GM18519 (cell line): ENCODE measurements at regions not wholly inside any gene's neighbourhood (a gene's known extent, or its start where the extent isn't known, plus 50 kb on each side); places are given as distances from the start of the nearest gene placed in this dataset.
"Not testable (repeated sequence)": the region's sequence is repeated elsewhere in the genome, so short reads cannot be mapped to it uniquely, and the experiment has no call there.

Experiments used
- ATAC-seq: cut with Tn5 transposase; IDR thresholded peaks from one replicate; pipeline ENCODE4 v1.9.1; 2021; ENCODE audit warnings: mild to moderate bottlenecking, moderate library complexity; ENCODE audit not compliant: unreplicated experiment, low FRiP score

- ATAC-seq: no peak
Measured at GRCh38 chr11:37505406-37505805, 907.4 kb upstream of the RAG2 start.

- no peak for ATAC-seq
Measured at GRCh38 chr11:37504921-37505320, 906.9 kb upstream of the RAG2 start.

- peak; percentile 90 for ATAC-seq
Measured at GRCh38 chr11:37504060-37504611, 906.1 kb upstream of the RAG2 start.

- peak; percentile 39 for ATAC-seq
Measured at GRCh38 chr11:37503411-37504059, 905.5 kb upstream of the RAG2 start.

- ATAC-seq: no peak
Measured at GRCh38 chr11:37502202-37502601, 904.2 kb upstream of the RAG2 start.

DNA sequence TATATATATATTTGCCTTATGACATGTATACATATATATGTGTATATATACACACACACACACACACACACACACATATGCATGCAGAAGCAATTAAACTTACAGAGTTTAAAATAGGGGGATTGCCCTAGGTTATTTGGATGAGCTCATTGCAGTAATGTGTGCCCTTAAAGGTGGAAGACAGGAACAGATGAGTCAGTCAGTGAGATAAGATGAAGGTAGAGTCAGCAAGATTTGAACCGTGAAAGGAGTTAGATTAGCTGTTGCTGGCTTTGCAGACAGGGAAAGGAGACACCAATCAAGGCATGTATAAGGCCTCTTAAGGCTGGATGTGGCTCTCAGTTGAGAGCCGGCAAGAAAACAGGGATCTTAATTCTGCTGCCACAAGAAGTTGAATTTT lies 902.4 kb upstream of the RAG2 start:
- ATAC-seq: no peak

DNA sequence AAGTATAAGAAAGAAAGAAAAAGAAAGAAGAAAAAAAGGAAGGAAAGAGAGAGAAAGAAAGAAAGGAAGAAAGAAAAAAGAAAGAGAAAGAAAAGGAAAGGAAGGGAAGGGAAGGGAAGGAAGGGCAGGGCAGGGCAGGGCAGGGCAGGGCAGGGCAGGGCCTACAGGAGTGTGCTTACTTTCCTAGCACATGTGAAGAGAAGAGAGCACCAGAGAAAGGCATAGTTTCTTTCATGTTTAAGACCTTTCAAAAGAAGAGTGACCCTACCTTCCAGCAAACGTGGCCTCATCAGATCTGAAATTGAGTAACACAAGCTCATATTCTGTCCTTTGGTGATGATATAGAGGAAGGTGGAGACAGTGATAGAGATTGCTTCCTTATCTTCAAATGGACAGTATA lies 899.3 kb upstream of the RAG2 start:
- no peak for ATAC-seq

DNA sequence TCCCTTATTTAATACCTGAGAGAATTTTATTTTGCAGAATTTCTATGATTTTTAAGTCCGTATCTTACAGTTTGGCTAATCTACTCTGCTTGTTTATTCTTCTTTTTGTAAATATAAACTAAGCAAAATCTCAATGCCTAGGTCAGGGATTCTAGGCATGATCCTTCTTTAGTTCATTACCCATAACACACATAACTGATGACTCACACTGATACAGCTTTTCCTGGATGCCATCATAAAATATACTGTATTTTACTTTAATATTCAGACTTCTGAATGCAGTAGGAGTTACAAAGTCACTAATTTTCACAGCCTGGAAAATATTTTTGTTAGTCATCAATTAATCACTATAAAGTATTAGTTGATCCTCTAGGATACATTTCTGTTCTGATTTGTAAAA lies 898.2 kb upstream of the RAG2 start:
- no peak for ATAC-seq

DNA sequence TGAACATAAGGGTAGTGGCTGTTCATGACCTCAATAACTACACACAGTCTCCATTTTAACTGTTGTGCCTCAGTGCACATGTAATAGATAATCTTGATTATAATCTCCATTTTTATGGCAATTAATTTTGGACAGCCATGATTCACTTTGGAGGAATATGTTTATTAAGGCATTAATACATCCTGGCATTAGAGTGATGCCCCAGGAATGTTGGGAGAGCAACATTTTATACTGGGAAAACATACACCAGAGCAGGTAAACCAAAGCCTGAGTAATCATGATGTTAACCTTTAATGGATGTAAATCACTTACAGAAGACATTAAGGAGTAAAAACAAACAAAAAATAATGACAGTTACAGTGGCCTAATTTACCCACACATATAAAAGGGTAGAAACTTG lies 886.3 kb upstream of the RAG2 start:
- no peak for ATAC-seq

- no peak for ATAC-seq
Measured at GRCh38 chr11:37483761-37484160, 885.7 kb upstream of the RAG2 start.

GRCh38 chr11:37474889-37475288 lies 876.9 kb upstream of the RAG2 start:
- no peak for ATAC-seq

DNA sequence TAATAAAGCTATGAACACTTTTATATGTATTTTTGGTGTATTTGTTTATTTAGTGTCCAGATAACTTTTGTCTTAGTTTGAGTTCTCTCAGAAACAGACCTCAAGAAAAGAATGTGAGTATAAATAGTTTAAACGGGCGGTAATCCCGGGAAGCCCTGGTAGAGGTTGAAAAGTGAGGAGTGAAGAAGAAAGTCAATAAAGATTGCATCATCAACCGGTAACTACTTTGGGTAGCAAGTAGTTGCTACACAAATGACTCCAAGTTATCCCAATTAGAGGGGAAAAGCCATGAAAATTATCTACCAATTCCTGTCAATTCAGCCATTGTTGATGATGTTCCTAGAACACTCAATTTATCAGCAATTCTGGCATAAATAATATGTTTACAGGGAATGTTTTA lies 870.3 kb upstream of the RAG2 start:
- ATAC-seq: no peak

DNA sequence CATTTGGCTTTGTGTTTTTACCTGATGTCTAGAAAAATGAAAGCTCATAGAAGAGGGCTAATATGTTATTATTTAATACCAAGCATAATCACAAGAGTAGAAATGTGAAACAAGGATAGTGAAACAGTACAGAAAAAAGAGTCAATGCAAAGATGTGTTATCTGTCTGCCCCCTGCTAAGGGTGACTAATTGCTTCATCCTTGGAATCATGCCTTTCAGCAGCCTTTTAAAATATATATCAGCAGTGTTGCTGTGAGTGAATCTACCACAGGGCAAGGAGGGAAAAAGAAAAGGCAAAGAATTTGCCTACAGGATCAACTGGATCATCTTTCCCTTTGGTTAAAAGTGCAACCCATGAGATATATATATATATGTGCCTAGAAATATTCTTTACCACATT lies 867.2 kb upstream of the RAG2 start:
- ATAC-seq: no peak

DNA sequence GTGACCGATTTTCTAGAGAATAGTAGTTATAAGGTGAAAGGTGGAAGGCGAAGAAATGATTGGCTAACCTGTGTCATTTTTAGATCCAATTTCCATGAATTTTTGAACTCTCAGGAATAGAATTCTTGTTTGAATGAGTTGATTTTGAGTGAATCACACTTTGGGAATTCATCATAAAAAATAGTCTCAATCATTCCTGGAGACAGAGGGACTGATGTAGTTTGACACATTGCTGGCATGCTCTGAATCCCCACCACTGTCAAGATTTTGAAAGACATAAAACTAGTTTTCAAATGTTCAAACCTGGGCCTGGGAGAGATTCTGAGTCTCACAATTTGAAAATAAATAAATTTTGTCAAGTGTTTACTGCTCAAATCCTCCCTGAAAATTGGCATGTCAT lies 861.4 kb upstream of the RAG2 start:
- no peak for ATAC-seq

- no peak for ATAC-seq
Measured at GRCh38 chr11:37456746-37457145, 858.7 kb upstream of the RAG2 start.

DNA sequence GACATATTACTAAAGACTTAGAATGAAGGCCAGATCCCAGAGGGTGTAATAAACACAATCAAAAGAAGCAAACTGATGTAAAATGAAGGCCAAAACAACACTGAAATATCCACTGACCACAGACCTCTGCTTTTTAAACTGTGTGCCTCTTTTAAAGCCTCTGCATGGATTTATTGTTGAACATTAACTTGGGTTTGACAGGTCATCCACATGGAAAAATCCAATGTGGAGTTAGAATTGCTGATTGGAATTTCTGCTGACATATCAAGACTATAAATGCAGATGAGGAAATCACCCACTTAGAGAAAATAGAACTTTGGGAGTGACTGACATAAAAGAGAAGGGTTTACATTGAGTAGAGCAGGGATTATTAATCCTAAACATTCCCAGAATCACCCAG lies 853.9 kb upstream of the RAG2 start:
- no peak for ATAC-seq

DNA sequence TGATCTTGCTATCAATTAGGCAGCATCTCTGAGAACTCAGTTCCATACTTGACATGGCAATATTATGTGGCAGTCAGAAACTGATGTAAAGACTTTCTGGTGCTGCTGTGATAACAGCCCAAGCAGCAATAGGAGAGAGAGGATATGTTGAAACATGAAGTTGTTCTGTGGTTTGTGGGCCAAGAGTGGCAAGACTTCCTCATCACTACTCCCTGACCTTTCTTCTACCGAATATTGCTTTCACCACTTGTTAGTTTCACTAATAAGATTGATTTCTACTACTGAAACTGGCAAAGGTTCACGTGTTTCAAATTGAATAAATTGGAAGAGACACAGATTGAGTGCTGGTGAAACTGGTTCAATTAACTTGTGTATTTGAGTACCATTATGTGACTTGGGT lies 852.6 kb upstream of the RAG2 start:
- ATAC-seq: peak; percentile 84

DNA sequence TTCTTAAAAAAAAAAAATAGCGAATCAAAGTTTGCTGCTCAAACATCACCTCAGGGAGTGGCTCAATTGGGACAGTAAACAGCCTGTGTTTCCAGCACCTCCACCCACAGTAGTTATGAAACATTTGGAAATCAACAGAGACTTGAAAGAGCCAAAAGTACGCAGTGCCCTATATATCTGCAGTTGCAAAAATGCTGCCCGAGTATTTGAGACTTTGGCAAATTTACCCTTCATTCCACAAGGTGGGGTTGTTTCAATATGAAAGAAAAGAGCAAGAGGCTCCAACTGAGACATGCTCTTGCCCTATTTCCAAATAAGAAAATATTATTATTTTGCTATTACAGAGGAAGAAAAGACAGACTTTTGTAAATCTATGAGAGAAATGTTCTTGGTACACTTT lies 851.1 kb upstream of the RAG2 start:
- no peak for ATAC-seq

DNA sequence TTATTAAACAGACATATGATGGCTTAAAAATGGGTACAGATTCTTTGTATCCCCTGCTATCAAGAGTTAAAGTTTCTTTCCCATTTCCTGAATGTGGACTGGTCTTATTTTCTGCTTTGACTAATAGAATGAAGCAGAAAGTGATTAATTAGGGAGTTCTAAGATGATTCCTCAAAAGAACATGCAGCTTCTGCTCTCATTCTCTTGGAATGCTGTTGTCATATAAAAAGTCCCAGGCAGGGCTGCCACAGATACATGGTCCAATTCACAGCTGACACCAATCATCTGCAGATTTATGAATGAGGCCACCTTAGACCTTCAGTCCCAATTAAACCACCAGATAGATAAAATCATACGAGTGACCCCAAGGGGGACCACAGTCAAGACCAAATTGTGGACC lies 844.5 kb upstream of the RAG2 start:
- no peak for ATAC-seq

GRCh38 chr11:37431633-37432230 lies 833.7 kb upstream of the RAG2 start:
- not testable (repeated sequence) for ATAC-seq

DNA sequence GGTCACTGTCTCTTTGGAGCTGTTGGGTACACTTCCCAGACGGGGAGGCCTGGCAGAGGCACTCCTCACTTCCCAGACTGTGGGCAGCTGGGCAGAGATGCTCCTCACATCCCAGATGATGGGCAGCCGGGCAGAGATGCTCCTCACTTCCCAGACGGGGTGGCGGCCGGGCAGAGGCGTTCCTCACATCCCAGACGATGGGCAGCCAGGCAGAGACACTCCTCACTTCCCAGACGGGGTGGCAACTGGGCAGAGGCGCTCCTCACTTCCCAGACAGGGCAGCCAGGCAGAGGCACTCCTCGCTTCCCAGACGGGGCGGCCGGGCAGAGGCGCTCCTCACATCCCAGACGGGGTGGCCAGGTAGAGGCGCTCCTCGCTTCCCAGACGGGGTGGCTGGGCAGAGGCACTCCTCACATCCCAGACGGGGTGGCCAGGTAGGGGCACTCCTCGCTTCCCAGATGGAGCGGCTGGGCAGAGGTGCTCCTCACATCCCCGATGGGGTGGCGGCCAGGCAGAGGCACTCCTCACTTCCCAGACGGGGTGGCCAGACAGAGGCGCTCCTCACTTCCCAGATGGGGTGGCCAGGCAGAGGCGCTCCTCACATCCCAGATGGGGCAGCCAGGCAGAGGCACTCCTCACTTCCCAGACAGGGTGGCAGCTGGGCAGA lies 833.1 kb upstream of the RAG2 start:
- ATAC-seq: not testable (repeated sequence)

GRCh38 chr11:37422511-37422910 lies 824.5 kb upstream of the RAG2 start:
- no peak for ATAC-seq
